Thoracic aorta (tissue), 2 donors: ENCODE measurements at regions not wholly inside any gene's neighbourhood (a gene's known extent, or its start where the extent isn't known, plus 50 kb on each side); places are given as distances from the start of the nearest gene placed in this dataset.
A peak's percentile ranks its signal among the peaks of the same experiment; 100 is the strongest.

ENCODE experiments used
- ATAC-seq: fragments of 150-250 bp; one replicate; pipeline ENCODE4 v1.8.0; 2017; ENCODE audit warnings: low read depth; ENCODE audit not compliant: insufficient number of reproducible peaks, low FRiP score
- DNase-seq: peaks from one replicate; pipeline ENCODE4 v3.0.0-alpha.2; 2020; ENCODE audit warnings: low spot score
- H3K27ac ChIP-seq, 2 donors: fragments of 200-600 bp; sonication (generic); 1 replicate in 1 of 2; 2 replicates in 1 of 2; pipeline ENCODE4 v1.5.1; 2016; ENCODE audit warnings: mild to moderate bottlenecking in 2 of 2, moderate library complexity in 2 of 2
- H3K27me3 ChIP-seq: fragments of 200-600 bp; sonication (generic); replicated peaks from 2 replicates; pipeline ENCODE4 v1.6.0; 2016; ENCODE audit warnings: mild to moderate bottlenecking; ENCODE audit not compliant: insufficient read depth
- H3K36me3 ChIP-seq: fragments of 200-600 bp; sonication (generic); one replicate; pipeline ENCODE4 v1.5.1; 2016
- H3K4me1 ChIP-seq, 2 donors: fragments of 200-600 bp; sonication (generic); 1 replicate in 1 of 2; 2 replicates in 1 of 2; pipeline versions ENCODE4 v1.5.1 to v1.6.0; 2016; ENCODE audit warnings: low read depth in 2 of 2, mild to moderate bottlenecking in 1 of 2; ENCODE audit not compliant: control insufficient read depth in 1 of 2
- H3K4me3 ChIP-seq: fragments of 200-600 bp; sonication (generic); 2 replicates; pipeline ENCODE4 v1.5.1; 2016; ENCODE audit warnings: mild to moderate bottlenecking
- H3K9me3 ChIP-seq: fragments of 200-600 bp; sonication (generic); 2 replicates; pipeline ENCODE4 v1.5.1; 2016
- CTCF ChIP-seq: fragments of 200-600 bp; sonication (generic); IDR thresholded peaks from one replicate; pipeline ENCODE4 v1.5.1; 2019; ENCODE audit warnings: antibody characterized with exemption

DNA sequence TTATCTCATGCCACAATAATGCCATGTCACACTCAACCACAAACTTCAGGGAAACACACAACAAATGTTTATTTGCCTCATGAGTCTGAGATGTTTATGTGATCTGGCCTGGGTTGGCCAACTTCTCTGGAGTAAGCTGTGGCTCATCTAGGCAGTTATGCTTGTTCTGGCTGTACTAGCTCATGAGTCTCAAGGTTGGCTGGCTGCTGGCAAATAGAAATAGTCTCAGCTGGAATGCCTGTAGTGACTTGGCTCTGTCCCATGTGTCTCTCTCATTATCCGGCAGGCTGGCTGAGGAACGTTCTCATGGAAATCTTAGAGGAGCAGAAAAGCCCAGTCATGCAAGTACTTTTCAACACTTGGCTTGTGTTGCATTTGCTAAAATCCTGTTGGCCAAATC lies 234.9 kb upstream of the CDH2 start:
- Histone ChIP-seq H3K27ac (peak overlapping the region in 1 of 2 donors; percentile 18), H3K36me3 (no peaks in the 10 kb centered on the region), H3K27me3 (no peaks in the 10 kb centered on the region), H3K4me1 (no peaks in the 10 kb centered on the region), H3K9me3 (no peaks in the 10 kb centered on the region), H3K4me3 (no peak overlapping the region)
- ATAC-seq, result peak; percentile 98
- DNase-seq, result peak; percentile 27
- no peak for TF ChIP-seq CTCF

GRCh38 chr18:28409811-28410210 lies 232.9 kb upstream of the CDH2 start:
- DNase-seq, result no peak
- Histone ChIP-seq H3K27me3 (no peaks in the 10 kb centered on the region), H3K4me3 (no peak overlapping the region), H3K36me3 (no peaks in the 10 kb centered on the region), H3K4me1 (no peaks in the 10 kb centered on the region), H3K9me3 (no peaks in the 10 kb centered on the region), H3K27ac (no peak overlapping the region)
- TF ChIP-seq CTCF, result no peak
- no peak for ATAC-seq

- Histone ChIP-seq H3K4me3 (no peak overlapping the region), H3K27me3 (no peaks in the 10 kb centered on the region), H3K9me3 (no peaks in the 10 kb centered on the region), H3K36me3 (no peaks in the 10 kb centered on the region), H3K27ac (no peak overlapping the region), H3K4me1 (no peaks in the 10 kb centered on the region)
- TF ChIP-seq CTCF, result no peak
- no peak for DNase-seq
- no peak for ATAC-seq
Measured at GRCh38 chr18:28408528-28408927, 231.6 kb upstream of the CDH2 start.

DNA sequence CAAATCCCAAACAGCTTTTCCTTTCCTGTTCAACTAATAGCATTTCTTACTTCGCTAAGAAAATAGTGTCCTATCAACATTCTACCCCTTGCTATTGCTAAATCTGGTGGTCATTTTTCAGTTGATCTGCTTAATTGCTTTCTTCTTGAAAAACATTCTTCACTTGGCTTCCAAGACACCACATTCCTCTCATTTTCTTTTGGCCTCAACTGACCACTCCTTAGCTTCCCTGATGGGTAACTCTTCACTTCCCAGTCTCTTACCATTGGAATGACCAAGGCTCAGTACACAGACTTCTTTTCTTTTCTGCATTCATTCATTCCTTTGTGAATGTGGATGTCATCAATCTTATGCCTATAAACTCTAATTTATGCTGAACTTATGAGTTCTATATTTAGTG lies 230.8 kb upstream of the CDH2 start:
- no peaks in the 10 kb centered on the region for H3K4me1 ChIP-seq
- no peaks in the 10 kb centered on the region for H3K36me3 ChIP-seq
- no peaks in the 10 kb centered on the region for H3K27me3 ChIP-seq
- no peak for TF ChIP-seq CTCF
- no peak overlapping the region for H3K27ac ChIP-seq
- H3K4me3 ChIP-seq, result no peak overlapping the region
- DNase-seq (no peak), ATAC-seq (no peak)
- H3K9me3 ChIP-seq, result no peaks in the 10 kb centered on the region

DNA sequence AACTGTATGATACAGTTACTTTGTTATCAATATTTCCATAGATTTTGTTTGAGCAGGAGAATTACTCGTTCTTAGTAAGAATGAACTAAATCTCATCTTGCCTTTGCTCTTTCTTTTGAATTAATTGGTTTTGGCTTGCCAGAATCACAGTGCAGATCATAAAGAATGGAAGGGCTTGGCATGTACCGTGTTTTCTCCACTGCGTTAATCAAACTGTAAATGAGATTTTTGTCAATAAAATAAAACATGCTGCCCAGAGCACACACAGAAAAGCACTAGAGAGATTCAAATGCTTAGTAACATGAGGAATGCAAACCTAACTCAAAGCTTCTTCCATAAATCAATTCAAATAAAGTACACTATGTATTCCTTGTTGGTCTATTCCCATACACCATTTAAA lies 229.6 kb upstream of the CDH2 start:
- no peaks in the 10 kb centered on the region for H3K9me3 ChIP-seq
- H3K36me3 ChIP-seq, result no peaks in the 10 kb centered on the region
- ATAC-seq (no peak), DNase-seq (no peak)
- no peaks in the 10 kb centered on the region for H3K4me1 ChIP-seq
- H3K27me3 ChIP-seq, result no peaks in the 10 kb centered on the region
- TF ChIP-seq CTCF, result no peak
- H3K4me3 ChIP-seq, result no peak overlapping the region
- H3K27ac ChIP-seq, result no peak overlapping the region
